NCI-H446 (cell line): ENCODE measurements at regions not wholly inside any gene's neighbourhood (a gene's known extent, or its start where the extent isn't known, plus 50 kb on each side); places are given as distances from the start of the nearest gene placed in this dataset.

Experiments
- DNase-seq, 2 experiments: peaks; one replicate each; lab custom pipeline; 2025; lab: John Stamatoyannopoulos, UW

- DNase-seq, result no peak
These were observed 150.6 kb upstream of the RGMA start for GRCh38 chr15:93239591-93239990.

- DNase-seq, result no peak
These were observed 149.6 kb upstream of the RGMA start for GRCh38 chr15:93238641-93239040.

- DNase-seq, result no peak
These were observed 147.1 kb upstream of the RGMA start for GRCh38 chr15:93235926-93236780.

GRCh38 chr15:93235269-93235668 lies 146.3 kb upstream of the RGMA start:
- no peak for DNase-seq

- DNase-seq, result no peak
These were observed 144.7 kb upstream of the RGMA start for GRCh38 chr15:93233710-93234109.

DNA sequence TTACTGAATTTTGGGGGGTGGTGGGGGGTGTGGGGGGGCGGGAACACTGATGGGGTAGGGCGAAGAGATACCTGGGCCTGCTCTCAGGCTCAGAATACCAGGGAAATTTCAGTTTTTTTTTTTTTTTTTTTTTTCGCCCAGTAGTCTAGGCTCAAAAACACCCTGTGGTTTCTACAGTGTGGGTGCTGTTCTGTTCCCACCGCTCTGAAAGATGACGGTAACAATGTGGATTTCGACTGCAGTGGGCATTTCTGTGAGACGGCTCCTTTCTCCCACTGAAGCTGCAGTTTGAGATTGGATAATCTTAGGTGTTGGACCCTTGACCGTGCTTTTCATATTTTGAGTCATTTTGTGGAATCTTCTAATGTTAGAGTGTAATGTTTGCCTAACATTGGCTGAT lies 143.8 kb upstream of the RGMA start:
- DNase-seq, result no peak

GRCh38 chr15:93231994-93232393 lies 143.0 kb upstream of the RGMA start:
- DNase-seq, result no peak

DNA sequence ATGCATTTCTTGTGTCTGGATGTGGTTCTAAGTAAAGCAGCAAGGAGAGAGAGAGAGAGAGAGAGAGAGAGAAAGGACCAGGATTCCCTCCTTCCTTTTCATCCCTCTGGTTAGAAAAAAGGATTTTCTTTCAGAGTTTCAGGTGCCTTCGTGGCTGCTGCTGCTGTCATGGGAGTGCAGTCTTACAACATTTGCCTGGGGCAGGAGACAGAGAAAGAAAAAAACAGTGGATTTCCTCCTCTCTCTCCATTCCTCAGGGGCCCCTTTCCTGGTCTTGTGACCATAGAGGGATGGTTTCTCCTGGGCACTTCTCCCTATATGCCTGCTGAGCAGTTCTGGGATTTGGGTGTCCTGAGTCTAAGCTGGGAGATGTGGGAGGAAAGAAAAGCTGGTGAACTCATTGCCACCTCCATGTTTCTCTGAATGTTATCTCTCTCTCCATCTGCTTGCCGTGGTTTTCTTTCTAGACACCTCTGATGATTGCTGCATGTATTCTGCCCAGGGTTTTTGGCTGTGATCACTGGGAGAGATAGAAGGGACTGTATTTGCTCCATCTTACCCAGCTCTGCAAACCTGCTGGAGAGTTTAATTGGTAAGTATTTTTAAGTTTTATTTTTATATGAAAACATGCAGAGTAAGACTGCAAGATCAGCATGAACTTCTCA lies 142.4 kb upstream of the RGMA start:
- no peak for DNase-seq

- DNase-seq, result no peak
These were observed 139.5 kb upstream of the RGMA start for GRCh38 chr15:93228546-93228945.

DNA sequence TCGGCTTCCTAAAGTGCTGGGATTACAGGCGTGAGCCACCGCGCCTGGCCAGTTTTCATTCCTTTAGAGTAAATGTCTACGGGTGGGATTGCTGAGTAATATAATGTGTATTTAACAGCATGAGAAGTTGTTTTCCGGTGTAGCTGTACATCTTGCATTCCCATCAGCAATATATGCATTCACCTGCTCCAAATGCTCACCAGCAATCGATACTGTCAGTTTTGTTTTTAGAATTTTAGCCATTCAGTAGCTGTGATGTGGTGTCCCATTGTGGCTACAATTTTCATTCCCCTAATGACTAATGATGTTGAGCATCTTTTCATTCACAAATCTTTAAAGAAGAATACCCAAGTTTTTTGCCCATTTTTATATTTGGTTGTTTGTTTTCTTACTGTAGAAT lies 134.8 kb upstream of the RGMA start:
- DNase-seq, result no peak

DNA sequence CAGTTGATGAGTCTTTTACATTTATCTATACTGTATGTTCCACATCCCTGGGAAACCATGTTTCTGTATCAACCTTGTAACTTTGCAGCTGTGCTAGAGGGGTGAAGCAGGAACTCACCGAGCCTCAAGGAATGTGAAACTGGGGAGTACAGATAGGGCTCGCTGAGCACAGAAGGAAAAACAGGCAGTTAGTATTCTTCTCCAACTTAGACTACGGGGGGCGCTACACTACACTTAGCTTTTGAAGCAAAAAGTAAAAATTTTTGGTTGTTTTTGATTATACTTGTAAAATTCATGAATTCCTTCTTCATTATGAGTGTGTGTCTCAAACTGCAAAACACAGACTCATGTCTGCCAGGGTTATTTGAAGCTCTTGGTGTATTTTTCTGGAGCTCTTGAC lies 132.7 kb upstream of the RGMA start:
- DNase-seq, result no peak

DNA sequence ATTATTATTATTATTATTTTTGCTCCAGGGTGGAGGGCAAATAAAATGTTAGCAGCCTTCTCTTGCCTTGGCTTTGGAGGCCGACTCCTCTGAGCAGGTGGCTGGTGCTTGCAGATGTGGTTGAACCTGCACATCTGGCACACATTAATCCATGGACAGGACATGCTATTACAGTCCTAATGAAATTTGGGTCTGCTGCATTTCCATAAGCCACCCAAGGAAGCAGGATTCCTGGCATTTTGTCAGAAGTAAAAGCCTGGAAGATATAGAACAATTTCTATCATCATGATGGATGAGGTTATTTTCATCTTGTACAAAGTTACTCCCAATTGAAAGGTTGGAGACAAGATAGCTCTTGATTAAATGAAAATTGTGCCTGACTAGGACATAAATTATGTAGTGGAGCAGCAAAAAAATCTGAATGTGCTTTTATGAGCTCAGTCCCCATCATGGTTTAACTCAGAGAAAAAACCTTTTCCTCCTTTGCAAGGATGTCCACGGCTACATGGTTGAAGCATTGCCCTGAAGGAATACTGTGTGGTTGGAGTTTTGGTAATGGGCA lies 130.9 kb upstream of the RGMA start:
- no peak for DNase-seq

GRCh38 chr15:93217343-93217742 lies 128.3 kb upstream of the RGMA start:
- no peak for DNase-seq

GRCh38 chr15:93214106-93214505 lies 125.1 kb upstream of the RGMA start:
- DNase-seq, result no peak

DNA sequence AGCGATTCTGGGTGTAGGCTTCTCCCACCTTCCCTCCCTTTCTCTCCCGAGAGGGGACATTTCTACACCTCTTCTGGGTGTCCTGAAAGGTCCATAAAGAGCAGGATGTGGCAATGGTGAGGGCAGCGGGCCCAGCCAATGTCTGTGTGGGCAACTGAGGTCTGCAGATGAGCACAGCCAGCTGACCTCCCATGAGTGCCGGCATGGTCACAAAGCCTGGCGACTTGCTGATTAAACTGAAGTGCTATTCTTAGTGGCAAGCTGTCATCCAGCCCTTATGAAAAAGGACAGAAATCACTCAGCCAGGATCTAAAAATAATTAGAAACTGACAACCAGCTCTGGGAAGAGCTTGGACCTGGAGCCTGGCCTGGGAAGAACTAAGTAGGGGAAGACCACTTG lies 124.3 kb upstream of the RGMA start:
- no peak for DNase-seq

- no peak for DNase-seq
These were observed 123.6 kb upstream of the RGMA start for GRCh38 chr15:93212578-93212977.

- DNase-seq, result no peak
These were observed 122.0 kb upstream of the RGMA start for GRCh38 chr15:93210995-93211394.

GRCh38 chr15:93209690-93210445 lies 120.9 kb upstream of the RGMA start:
- no peak for DNase-seq

DNA sequence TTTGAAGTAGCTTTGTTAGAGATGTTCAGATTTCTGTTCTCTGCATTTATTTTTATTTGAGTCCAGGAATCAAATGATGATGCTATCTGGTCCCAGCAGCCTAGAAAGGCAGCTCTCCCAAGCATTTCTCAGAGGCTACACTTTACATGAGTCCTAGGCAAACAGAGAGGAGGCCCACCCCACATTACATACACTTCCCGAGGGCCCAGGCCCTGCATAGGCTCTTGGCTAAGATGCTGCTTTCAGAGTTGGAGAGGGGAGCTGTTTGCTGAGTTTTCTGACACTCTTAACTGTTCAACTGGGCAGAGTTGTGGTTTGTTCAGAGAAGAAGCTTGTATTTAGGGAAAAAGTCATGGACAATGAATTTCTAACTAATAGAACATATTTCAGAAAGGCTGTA lies 117.9 kb upstream of the RGMA start:
- DNase-seq, result no peak

DNA sequence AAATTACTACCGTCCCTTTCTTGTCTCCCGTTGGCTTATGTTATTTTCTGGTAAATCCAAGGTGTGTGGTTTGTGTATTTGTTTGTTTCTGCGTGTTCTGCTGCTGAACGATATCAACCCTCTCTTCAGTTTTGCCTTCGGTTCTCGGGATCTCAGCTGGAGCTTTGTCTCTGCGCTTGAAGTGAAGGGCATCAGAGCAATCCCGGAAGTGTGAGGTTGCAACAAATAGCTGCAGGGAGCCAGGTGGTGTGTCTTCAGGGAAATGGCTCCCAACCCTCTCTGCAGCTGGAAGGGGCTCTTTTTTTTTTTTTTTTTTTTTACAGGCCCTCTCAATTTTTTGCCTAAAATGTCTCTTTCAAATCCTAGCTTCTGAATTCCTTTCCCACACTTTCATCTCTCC lies 116.4 kb upstream of the RGMA start:
- DNase-seq, result no peak

GRCh38 chr15:93203036-93203435 lies 114.0 kb upstream of the RGMA start:
- DNase-seq, result no peak

- DNase-seq, result no peak
These were observed 113.4 kb upstream of the RGMA start for GRCh38 chr15:93202405-93202804.

- DNase-seq, result no peak
These were observed 112.9 kb upstream of the RGMA start for GRCh38 chr15:93201940-93202339.
